ENCODE measurements at regions not wholly inside any gene's neighbourhood (a gene's known extent, or its start where the extent isn't known, plus 50 kb on each side); places are given as distances from the start of the nearest gene placed in this dataset.

DNA sequence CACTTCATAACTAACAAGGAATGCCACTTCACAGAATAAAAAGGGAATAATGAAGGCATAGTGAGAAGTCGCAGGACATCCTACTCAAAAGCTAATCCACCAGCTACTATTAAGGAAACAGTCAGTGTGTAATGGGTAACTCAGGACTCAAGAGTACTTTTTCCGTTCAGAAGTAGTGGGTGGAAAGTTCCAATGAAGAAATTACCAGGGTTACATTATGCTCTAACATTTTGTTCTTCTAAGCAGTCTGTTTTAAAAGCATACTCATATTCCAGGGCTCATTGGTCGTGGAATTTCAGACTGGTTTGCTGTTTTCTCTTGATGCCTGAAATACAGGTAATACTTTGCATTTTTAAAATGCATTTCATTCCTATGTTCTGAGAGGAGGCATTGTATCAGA is 222.4 kb upstream of the IRS2 start:
- H3F3A ChIP-seq (replicated peaks; ENCODE audit: insufficient read depth), result peaks cover 32% of the 10 kb centered on the region
- H3K4me3 ChIP-seq (ENCODE audit: low read depth in 2 of 2, low read length in 1 of 2), result no peak overlapping the region
- H4K20me1 ChIP-seq (ENCODE audit: insufficient read depth), result no peaks in the 10 kb centered on the region
- H3K27me3 ChIP-seq (ENCODE audit: insufficient read depth), result no peaks in the 10 kb centered on the region
- H3K36me3 ChIP-seq (replicated peaks in 1 of 2; ENCODE audit: control insufficient read depth in 1 of 2, insufficient read depth in 2 of 2, low read length in 1 of 2), result no peaks in the 10 kb centered on the region
- TF ChIP-seq TCF12 (IDR thresholded peaks at IDR 0.05), result no peak
- TF ChIP-seq FOSL2 (IDR thresholded peaks at IDR 0.05; ENCODE audit: borderline replicate concordance, low read depth), result no peak
- TF ChIP-seq RAD21 (IDR thresholded peaks at IDR 0.05; ENCODE audit: low read length), result no peak
- TF ChIP-seq POLR2AphosphoS5 (IDR thresholded peaks at IDR 0.05; ENCODE audit: low read depth, low read length), result no peak
- TF ChIP-seq, protein P1, sequence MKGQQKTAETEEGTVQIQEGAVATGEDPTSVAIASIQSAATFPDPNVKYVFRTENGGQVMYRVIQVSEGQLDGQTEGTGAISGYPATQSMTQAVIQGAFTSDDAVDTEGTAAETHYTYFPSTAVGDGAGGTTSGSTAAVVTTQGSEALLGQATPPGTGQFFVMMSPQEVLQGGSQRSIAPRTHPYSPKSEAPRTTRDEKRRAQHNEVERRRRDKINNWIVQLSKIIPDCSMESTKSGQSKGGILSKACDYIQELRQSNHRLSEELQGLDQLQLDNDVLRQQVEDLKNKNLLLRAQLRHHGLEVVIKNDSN (IDR thresholded peaks at IDR 0.05; ENCODE audit: borderline replicate concordance, low read depth), result no peak
- no peak for TF ChIP-seq GABPA (IDR thresholded peaks at IDR 0.05; ENCODE audit: low read depth)
- no peak for TF ChIP-seq TAF1 (IDR thresholded peaks at IDR 0.05; ENCODE audit: borderline replicate concordance, low read depth, low read length)
- TF ChIP-seq, protein P2, sequence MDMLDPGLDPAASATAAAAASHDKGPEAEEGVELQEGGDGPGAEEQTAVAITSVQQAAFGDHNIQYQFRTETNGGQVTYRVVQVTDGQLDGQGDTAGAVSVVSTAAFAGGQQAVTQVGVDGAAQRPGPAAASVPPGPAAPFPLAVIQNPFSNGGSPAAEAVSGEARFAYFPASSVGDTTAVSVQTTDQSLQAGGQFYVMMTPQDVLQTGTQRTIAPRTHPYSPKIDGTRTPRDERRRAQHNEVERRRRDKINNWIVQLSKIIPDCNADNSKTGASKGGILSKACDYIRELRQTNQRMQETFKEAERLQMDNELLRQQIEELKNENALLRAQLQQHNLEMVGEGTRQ (IDR thresholded peaks at IDR 0.05; ENCODE audit: borderline replicate concordance, low read depth, low read length), result no peak
- no peak for TF ChIP-seq EZH2phosphoT487 (IDR thresholded peaks at IDR 0.05; ENCODE audit: borderline replicate concordance, low read depth)
- TF ChIP-seq CHD2 (IDR thresholded peaks at IDR 0.05; ENCODE audit: low read length, partially characterized antibody), result no peak
- no peak for TF ChIP-seq JUND (IDR thresholded peaks at IDR 0.05)
- H3K4me1 ChIP-seq (ENCODE audit: control insufficient read depth in 1 of 2, insufficient read depth in 2 of 2, low read depth in 1 of 2, low read length in 1 of 2), result peaks cover 13 to 29% of the 10 kb centered on the region in 2 experiments
- no peak overlapping the region for H3K27ac ChIP-seq (ENCODE audit: low read depth in 2 of 2, low read length in 1 of 2)
- H3K9ac ChIP-seq, result no peak overlapping the region
- H3K9me2 ChIP-seq, result no peaks in the 10 kb centered on the region
- ChIA-PET CTCF (interaction anchor here (1.1 to 1.5 kb wide), 2 partner anchors 14 to 1048 kb away, joined by 3 read pairs; no protein-coding TSS in a partner anchor), POLR2A (no interaction called here)
- H3K79me2 ChIP-seq (ENCODE audit: insufficient read depth), result no peaks in the 10 kb centered on the region
- H3K4me2 ChIP-seq, result no peak overlapping the region
- no peak for DNase-seq
- 88% methylated on average over 3 of the region's 3 CpGs for WGBS (ENCODE audit: low lambda C conversion rate)
- no peak overlapping the region for H2AFZ ChIP-seq (ENCODE audit: low read depth)
- no peaks in the 10 kb centered on the region for H3K9me3 ChIP-seq

- H3K9me3 ChIP-seq, result no peaks in the 10 kb centered on the region
- H3K36me3 ChIP-seq (replicated peaks in 1 of 2; ENCODE audit: control insufficient read depth in 1 of 2, insufficient read depth in 2 of 2, low read length in 1 of 2), result no peaks in the 10 kb centered on the region
- CTCF ChIA-PET, result no interaction called here
- no peak for TF ChIP-seq SMC3 (IDR thresholded peaks at IDR 0.05; ENCODE audit: low read depth, low read length)
- TF ChIP-seq FOSL2 (IDR thresholded peaks at IDR 0.05; ENCODE audit: borderline replicate concordance, low read depth), result peak; percentile 60; the same call in 1 of the 2 replicates
- TF ChIP-seq PBX3 (IDR thresholded peaks at IDR 0.05), result peak; percentile 55
- no peak for TF ChIP-seq SIN3A (IDR thresholded peaks at IDR 0.05; ENCODE audit: borderline replicate concordance, low read depth, low read length)
- TF ChIP-seq JUND (IDR thresholded peaks at IDR 0.05), result peak; percentile 35; the same call in 1 of the 2 replicates
- peak; percentile 78 for TF ChIP-seq TCF12 (IDR thresholded peaks at IDR 0.05)
- TF ChIP-seq NFIC (IDR thresholded peaks at IDR 0.05; ENCODE audit: borderline replicate concordance), result peak; percentile 64
- no peak for TF ChIP-seq ELF1 (IDR thresholded peaks at IDR 0.05)
- TF ChIP-seq EP300 (IDR thresholded peaks at IDR 0.05; ENCODE audit: borderline replicate concordance in 1 of 2, low read depth in 1 of 2, low read length in 1 of 2), result no peak; a peak in 1 of 4 replicates
- POLR2A ChIA-PET, result no interaction called here
- H3F3A ChIP-seq (replicated peaks; ENCODE audit: insufficient read depth), result peaks cover 14% of the 10 kb centered on the region
- H3K9ac ChIP-seq, result no peak overlapping the region
- no peaks in the 10 kb centered on the region for H3K9me2 ChIP-seq
- no peak overlapping the region for H3K4me3 ChIP-seq (ENCODE audit: low read depth in 2 of 2, low read length in 1 of 2)
- no peak for DNase-seq
- no peaks in the 10 kb centered on the region for H3K27me3 ChIP-seq (ENCODE audit: insufficient read depth)
- no peak overlapping the region for H3K27ac ChIP-seq (ENCODE audit: low read depth in 2 of 2, low read length in 1 of 2)
- H4K20me1 ChIP-seq (ENCODE audit: insufficient read depth), result no peaks in the 10 kb centered on the region
- H2AFZ ChIP-seq (ENCODE audit: low read depth), result no peak overlapping the region
- H3K4me2 ChIP-seq, result no peak overlapping the region
- WGBS (ENCODE audit: low lambda C conversion rate), result 53% methylated on average over 8 of the region's 8 CpGs
- no peaks in the 10 kb centered on the region for H3K79me2 ChIP-seq (ENCODE audit: insufficient read depth)
- H3K4me1 ChIP-seq (ENCODE audit: control insufficient read depth in 1 of 2, insufficient read depth in 2 of 2, low read depth in 1 of 2, low read length in 1 of 2), result peaks cover 13 to 19% of the 10 kb centered on the region in 2 experiments
Measured at GRCh38 chr13:110006304-110006703, 219.9 kb upstream of the IRS2 start.
